ENCODE measurements at regions not wholly inside any gene's neighbourhood (a gene's known extent, or its start where the extent isn't known, plus 50 kb on each side); places are given as distances from the start of the nearest gene placed in this dataset.

DNA sequence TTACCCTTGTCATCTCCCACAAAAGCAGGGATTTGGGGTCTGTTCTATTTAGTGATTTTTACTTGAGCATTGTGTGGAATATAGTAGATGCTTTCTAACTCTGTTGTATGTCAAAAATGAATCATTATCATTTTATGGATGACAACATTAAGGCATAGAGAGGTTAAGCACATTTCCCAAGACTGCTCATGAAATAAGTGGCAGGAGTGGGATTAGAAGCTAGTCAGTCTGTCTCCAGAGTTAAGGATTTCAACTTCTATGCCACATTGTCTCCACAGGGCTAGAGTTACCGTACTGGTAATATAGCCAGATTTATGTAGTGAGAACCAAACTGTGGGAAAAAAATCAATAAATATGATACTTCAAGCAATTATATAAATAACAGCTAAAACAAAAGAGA, 170.6 kb upstream of the DCN start:
- no peak for TF ChIP-seq POLR2AphosphoS5 (IDR thresholded peaks at IDR 0.05; ENCODE audit: low read depth, low read length)
- no peak for TF ChIP-seq POU2F2 (IDR thresholded peaks at IDR 0.05; ENCODE audit: low read depth, low read length)
- TF ChIP-seq SPI1 (IDR thresholded peaks at IDR 0.05; ENCODE audit: low read depth, low read length) = no peak
- no peak for TF ChIP-seq POLR2A (IDR thresholded peaks at IDR 0.05; ENCODE audit: low read depth, low read length)
- TF ChIP-seq PAX5 (IDR thresholded peaks at IDR 0.05; ENCODE audit: insufficient read depth, low read length, severe bottlenecking) = no peak
- no peak for TF ChIP-seq TAF1 (IDR thresholded peaks at IDR 0.05; ENCODE audit: low read depth, low read length)
- no peak for DNase-seq (ENCODE audit: insufficient read length, low spot score)
- no peak for FAIRE-seq

DNA sequence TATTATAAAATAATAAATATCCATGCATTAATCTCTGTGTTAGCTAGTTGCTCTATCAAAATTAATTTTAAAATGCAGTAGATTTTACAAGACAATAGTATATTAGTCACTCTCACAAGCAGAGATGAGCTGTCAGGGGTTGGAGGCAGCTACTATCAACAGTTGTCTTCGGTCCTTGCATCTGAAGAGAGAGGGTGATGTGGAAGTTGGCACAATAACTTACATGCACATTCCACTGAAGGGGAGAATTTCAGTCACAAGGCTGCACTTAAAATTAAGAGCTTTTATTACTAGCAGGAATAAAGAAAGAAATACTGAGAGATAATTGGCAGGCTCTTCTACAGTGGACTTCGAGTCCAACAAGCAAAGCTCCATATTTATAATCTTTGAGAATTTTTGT, 166.9 kb upstream of the DCN start:
- DNase-seq (ENCODE audit: insufficient read length, low spot score) (no peak), FAIRE-seq (no peak)

DNA sequence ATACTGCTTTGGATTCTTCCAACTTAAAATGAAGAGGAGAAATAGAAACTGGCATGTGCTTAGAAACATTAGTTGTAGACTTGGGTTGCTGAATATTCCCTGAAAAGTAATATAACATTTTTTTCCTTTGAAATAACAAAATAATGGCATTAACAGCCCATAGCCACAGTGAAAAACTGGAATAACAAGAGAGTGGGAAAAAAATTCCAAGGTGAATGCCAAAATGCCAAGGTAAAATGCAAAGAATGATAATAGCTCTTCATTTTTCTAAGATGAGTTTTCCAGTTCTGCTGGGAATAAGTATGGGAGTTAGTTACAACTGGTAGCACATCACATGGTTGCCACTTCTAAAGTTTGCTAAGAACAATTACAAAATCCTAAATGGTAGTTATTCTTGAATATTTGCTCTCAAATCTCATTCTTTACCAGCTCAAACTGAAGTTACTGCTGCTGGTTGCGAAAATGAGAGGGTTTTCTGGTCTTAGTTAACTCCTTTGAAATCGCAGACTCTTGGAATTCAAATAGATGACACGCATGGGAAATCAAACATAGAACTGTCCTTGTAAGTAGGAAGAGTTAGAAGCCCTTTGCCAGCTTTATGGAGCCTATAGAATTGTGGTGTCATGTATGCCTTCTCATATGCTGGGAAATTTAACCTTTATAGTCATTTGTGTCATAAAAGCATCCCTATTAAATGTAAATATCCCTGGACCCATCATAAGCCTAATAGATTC, 165.0 kb upstream of the DCN start:
- no peak for FAIRE-seq
- TF ChIP-seq POLR2AphosphoS5 (IDR thresholded peaks at IDR 0.05; ENCODE audit: low read depth, low read length) (no peak), POLR2A (IDR thresholded peaks at IDR 0.05; ENCODE audit: low read depth, low read length) (no peak), SPI1 (IDR thresholded peaks at IDR 0.05; ENCODE audit: low read depth, low read length) (no peak), PAX5 (IDR thresholded peaks at IDR 0.05; ENCODE audit: insufficient read depth, low read length, severe bottlenecking) (no peak), POU2F2 (IDR thresholded peaks at IDR 0.05; ENCODE audit: low read depth, low read length) (no peak), TAF1 (IDR thresholded peaks at IDR 0.05; ENCODE audit: low read depth, low read length) (no peak)
- no peak for DNase-seq (ENCODE audit: insufficient read length, low spot score)

More for the DNA sequence above, 166.9 kb upstream of the DCN start:
- no peak for TF ChIP-seq POU2F2 (IDR thresholded peaks at IDR 0.05; ENCODE audit: low read depth, low read length)
- TF ChIP-seq SPI1 (IDR thresholded peaks at IDR 0.05; ENCODE audit: low read depth, low read length) = no peak
- TF ChIP-seq TAF1 (IDR thresholded peaks at IDR 0.05; ENCODE audit: low read depth, low read length) = no peak
- TF ChIP-seq POLR2A (IDR thresholded peaks at IDR 0.05; ENCODE audit: low read depth, low read length) = no peak
- no peak for TF ChIP-seq PAX5 (IDR thresholded peaks at IDR 0.05; ENCODE audit: insufficient read depth, low read length, severe bottlenecking)
- no peak for TF ChIP-seq POLR2AphosphoS5 (IDR thresholded peaks at IDR 0.05; ENCODE audit: low read depth, low read length)

DNA sequence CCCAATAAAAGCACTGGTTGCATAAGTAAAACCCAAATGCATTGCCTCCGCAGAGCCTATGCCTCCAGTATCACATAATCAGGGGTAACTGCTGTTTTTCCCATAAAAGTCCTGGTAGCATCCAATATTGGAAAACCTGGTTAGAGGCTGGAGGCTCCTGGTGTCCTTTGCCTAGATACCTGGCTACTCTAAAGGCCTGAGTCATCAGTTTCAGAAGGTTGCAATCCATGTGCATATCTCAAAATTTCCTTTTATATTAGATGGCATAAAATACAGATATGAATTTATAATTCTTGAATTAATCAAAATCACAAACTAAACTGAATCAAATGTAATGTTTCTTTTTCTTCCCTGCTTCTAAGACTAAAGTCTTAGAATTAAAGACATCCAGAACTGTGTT, 164.2 kb upstream of the DCN start:
- TF ChIP-seq TAF1 (IDR thresholded peaks at IDR 0.05; ENCODE audit: low read depth, low read length) (no peak), PAX5 (IDR thresholded peaks at IDR 0.05; ENCODE audit: insufficient read depth, low read length, severe bottlenecking) (no peak), SPI1 (IDR thresholded peaks at IDR 0.05; ENCODE audit: low read depth, low read length) (no peak), POU2F2 (IDR thresholded peaks at IDR 0.05; ENCODE audit: low read depth, low read length) (no peak), POLR2A (IDR thresholded peaks at IDR 0.05; ENCODE audit: low read depth, low read length) (no peak), POLR2AphosphoS5 (IDR thresholded peaks at IDR 0.05; ENCODE audit: low read depth, low read length) (no peak)
- DNase-seq (ENCODE audit: insufficient read length, low spot score) = no peak
- no peak for FAIRE-seq

DNA sequence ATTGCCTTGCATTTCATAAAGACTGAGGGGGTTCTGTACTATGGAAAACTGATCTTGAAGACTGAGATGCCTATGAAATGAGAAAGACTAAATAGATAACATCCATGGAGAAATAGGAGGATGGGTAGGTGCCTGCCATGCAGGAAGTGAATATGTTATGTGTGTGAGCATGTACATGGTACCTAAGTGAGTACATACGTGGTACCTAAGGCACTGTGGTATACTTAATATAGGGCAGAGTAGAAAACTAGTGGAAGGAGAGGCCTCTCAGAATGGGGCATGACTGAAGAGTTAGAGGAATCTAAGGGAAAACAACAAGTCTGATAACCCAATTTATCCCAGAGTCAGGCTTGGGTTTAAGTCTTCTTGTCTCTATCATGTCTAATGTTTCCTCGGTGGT, 161.8 kb upstream of the DCN start:
- no peak for FAIRE-seq

DNA sequence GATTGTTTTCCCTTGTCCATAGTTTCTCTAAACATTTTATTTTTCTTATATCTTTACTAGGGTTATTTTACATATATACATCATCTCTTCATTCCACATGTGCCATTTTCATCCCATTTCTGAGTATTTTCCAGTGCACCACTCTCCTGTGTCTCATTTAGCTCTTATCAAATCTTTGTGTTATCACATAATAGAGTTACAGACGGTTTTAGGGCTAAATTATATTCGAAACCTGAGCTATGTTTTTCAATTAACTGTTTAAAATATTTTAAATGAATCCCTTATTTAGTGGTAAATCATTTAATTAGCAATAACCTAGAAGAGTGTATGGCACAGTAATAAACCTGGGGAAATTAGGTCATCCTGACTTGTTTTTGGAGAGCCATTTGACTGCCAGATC, 160.4 kb upstream of the DCN start:
- TF ChIP-seq SPI1 (IDR thresholded peaks at IDR 0.05; ENCODE audit: low read depth, low read length) = no peak
- TF ChIP-seq POU2F2 (IDR thresholded peaks at IDR 0.05; ENCODE audit: low read depth, low read length) = no peak
- no peak for TF ChIP-seq TAF1 (IDR thresholded peaks at IDR 0.05; ENCODE audit: low read depth, low read length)
- TF ChIP-seq POLR2A (IDR thresholded peaks at IDR 0.05; ENCODE audit: low read depth, low read length) = no peak
- TF ChIP-seq POLR2AphosphoS5 (IDR thresholded peaks at IDR 0.05; ENCODE audit: low read depth, low read length) = no peak
- TF ChIP-seq PAX5 (IDR thresholded peaks at IDR 0.05; ENCODE audit: insufficient read depth, low read length, severe bottlenecking) = no peak
- no peak for FAIRE-seq
- no peak for DNase-seq (ENCODE audit: insufficient read length, low spot score)

More for the DNA sequence above, 161.8 kb upstream of the DCN start:
- no peak for DNase-seq (ENCODE audit: insufficient read length, low spot score)
- TF ChIP-seq POLR2AphosphoS5 (IDR thresholded peaks at IDR 0.05; ENCODE audit: low read depth, low read length) = no peak
- no peak for TF ChIP-seq POLR2A (IDR thresholded peaks at IDR 0.05; ENCODE audit: low read depth, low read length)
- no peak for TF ChIP-seq PAX5 (IDR thresholded peaks at IDR 0.05; ENCODE audit: insufficient read depth, low read length, severe bottlenecking)
- no peak for TF ChIP-seq POU2F2 (IDR thresholded peaks at IDR 0.05; ENCODE audit: low read depth, low read length)
- no peak for TF ChIP-seq SPI1 (IDR thresholded peaks at IDR 0.05; ENCODE audit: low read depth, low read length)
- TF ChIP-seq TAF1 (IDR thresholded peaks at IDR 0.05; ENCODE audit: low read depth, low read length) = no peak

DNA sequence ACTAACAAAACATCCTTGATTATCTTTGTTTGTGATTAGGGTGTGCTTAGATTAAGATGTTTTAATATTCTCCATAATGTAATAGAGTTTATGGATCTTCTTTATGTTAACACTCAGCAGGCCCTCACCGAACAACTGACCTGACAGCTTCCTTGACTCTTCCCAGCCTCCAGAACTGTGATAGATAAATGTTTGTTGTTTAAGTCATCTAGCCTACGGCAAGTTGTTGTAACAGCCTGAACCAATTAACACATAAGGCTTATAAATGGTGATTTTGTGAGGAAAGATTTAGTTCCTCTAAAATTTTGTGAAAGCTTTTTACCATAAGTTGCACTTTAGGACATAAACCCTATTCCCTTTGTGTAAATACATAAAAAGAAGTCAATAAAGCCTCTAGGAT, 156.5 kb upstream of the DCN start:
- FAIRE-seq (no peak), DNase-seq (ENCODE audit: insufficient read length, low spot score) (no peak)
- TF ChIP-seq POU2F2 (IDR thresholded peaks at IDR 0.05; ENCODE audit: low read depth, low read length) (no peak), TAF1 (IDR thresholded peaks at IDR 0.05; ENCODE audit: low read depth, low read length) (no peak), PAX5 (IDR thresholded peaks at IDR 0.05; ENCODE audit: insufficient read depth, low read length, severe bottlenecking) (no peak)

DNA sequence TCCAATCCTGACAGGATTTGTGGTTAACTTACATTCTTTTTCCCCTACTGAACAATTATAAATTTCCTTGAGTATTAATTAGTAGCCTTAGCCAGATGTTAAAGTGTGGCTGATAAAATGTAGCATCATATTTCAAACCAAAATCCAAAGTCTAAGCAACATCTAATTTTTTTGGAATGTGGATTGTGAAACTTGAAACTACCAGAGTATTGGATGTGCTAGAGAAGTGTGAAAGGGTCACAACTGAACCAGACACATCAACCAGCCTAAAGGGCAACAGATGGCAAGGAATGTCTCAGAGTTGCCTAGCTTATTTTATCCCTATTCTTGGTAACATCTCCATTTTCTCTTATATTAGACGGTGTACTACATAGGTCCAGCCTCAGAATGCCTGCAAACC, 153.1 kb upstream of the DCN start:
- TF ChIP-seq POLR2AphosphoS5 (IDR thresholded peaks at IDR 0.05; ENCODE audit: low read depth, low read length) = no peak
- TF ChIP-seq PAX5 (IDR thresholded peaks at IDR 0.05; ENCODE audit: insufficient read depth, low read length, severe bottlenecking) = no peak
- TF ChIP-seq SPI1 (IDR thresholded peaks at IDR 0.05; ENCODE audit: low read depth, low read length) = no peak
- TF ChIP-seq POU2F2 (IDR thresholded peaks at IDR 0.05; ENCODE audit: low read depth, low read length) = no peak
- no peak for TF ChIP-seq TAF1 (IDR thresholded peaks at IDR 0.05; ENCODE audit: low read depth, low read length)
- no peak for TF ChIP-seq POLR2A (IDR thresholded peaks at IDR 0.05; ENCODE audit: low read depth, low read length)
- no peak for FAIRE-seq
- DNase-seq (ENCODE audit: insufficient read length, low spot score) = no peak

DNA sequence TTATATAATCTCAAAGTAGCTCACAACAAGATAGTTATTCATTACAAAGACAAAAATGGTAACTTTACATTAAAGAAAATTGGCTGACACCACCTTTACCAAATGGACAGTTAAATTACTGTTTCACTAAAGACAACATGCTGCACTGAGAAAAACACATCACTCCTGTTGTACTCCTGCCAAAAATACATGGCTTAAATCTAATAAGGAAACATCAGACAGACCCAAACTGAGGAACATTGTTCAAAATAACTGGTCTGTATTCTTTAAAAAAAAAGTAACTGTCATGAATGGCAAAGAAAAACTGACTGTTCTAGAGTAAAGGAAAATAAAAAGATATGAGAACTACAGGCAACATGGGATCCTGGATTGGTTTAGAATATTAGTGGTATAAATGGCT, 151.3 kb upstream of the DCN start:
- DNase-seq (ENCODE audit: insufficient read length, low spot score) = no peak
- no peak for FAIRE-seq
- TF ChIP-seq SPI1 (IDR thresholded peaks at IDR 0.05; ENCODE audit: low read depth, low read length) (no peak), POU2F2 (IDR thresholded peaks at IDR 0.05; ENCODE audit: low read depth, low read length) (no peak)

DNA sequence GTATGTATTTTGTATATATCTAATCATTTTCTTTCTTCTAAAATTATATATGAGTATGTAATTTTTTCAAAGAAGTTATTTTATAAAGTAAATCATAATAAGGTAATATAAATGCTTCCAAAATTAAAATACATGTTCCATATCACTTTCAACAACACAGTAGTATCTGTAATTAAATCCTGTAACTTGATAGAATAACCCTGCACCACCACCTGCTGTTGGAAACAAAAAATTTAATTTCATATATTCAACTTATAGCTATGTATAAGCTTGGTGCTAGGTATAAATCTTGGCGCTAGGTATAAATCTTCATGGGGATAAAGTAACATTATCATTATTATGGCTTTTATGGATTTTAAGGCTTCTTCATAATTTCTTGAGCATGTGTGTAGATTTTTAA, 149.7 kb upstream of the DCN start:
- no peak for FAIRE-seq
- TF ChIP-seq PAX5 (IDR thresholded peaks at IDR 0.05; ENCODE audit: insufficient read depth, low read length, severe bottlenecking) = no peak
- TF ChIP-seq POLR2AphosphoS5 (IDR thresholded peaks at IDR 0.05; ENCODE audit: low read depth, low read length) = no peak
- no peak for DNase-seq (ENCODE audit: insufficient read length, low spot score)

All from GM12891 (cell line).